ENCODE measurements at regions not wholly inside any gene's neighbourhood (a gene's known extent, or its start where the extent isn't known, plus 50 kb on each side); places are given as distances from the start of the nearest gene placed in this dataset.

DNA sequence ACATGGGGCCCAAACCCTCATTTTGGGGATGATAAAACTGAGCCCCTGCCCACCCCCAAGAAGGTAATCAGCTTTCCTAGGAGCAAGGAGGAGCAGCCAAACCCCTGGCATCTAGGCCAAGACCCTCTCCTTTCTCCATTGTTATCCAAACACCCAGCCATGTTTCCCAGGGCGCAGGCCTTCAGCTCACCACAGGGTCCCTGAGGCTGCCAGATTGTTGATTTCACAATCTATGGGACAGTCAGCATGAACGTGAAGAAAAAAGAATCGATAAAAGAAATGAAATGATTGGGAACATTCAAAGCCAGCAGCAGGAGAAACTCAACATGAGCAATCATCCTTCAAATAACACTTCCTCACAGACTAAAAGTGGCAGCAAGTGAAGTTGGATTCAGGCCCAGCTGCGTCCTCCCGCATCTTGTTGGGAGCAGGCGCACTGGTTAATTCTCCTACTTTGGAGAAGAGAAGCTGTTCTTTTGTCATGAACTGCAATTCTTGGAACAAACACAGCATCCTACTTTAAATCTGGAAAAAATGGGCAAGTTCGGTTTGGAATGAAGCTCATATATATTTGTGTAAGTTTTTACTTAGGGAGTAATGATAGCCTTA lies 241.8 kb upstream of the PRDM1 start:
- Histone ChIP-seq H4K20me1 (ENCODE audit: insufficient read depth) (no peaks in the 10 kb centered on the region), H3K27ac (no peak overlapping the region), H3K27me3 (ENCODE audit: insufficient read depth, low read depth) (no peaks in the 10 kb centered on the region), H3K79me2 (ENCODE audit: low read depth) (no peaks in the 10 kb centered on the region), H3K9me2 (ENCODE audit: insufficient read depth) (no peaks in the 10 kb centered on the region; the same call in 1 of the 2 replicates), H3K4me2 (no peak overlapping the region), H3F3A (ENCODE audit: insufficient read depth, low read depth) (no peaks in the 10 kb centered on the region), H3K4me1 (replicated peaks; ENCODE audit: insufficient read depth) (no peaks in the 10 kb centered on the region), H3K4me3 (no peak overlapping the region), H3K36me3 (ENCODE audit: low read depth) (no peaks in the 10 kb centered on the region), H3K9me3 (ENCODE audit: insufficient read depth, low read depth) (no peaks in the 10 kb centered on the region; the same call in 1 of the 2 replicates), H2AFZ (no peak overlapping the region)
- ChIA-PET POLR2A (ENCODE audit: unreplicated experiment) (no interaction called here), CTCF (interaction anchor here (0.7 kb wide), 1 partner anchor 255 kb away, joined by 4 read pairs; no protein-coding TSS in a partner anchor)
- no TSS peak for BruUV-seq (replicated peaks)
- intact Hi-C loops (cut with micrococcal nuclease; ENCODE audit: unreplicated experiment), result no loop called here
- no peak for DNase-seq
- TF ChIP-seq, protein P1, sequence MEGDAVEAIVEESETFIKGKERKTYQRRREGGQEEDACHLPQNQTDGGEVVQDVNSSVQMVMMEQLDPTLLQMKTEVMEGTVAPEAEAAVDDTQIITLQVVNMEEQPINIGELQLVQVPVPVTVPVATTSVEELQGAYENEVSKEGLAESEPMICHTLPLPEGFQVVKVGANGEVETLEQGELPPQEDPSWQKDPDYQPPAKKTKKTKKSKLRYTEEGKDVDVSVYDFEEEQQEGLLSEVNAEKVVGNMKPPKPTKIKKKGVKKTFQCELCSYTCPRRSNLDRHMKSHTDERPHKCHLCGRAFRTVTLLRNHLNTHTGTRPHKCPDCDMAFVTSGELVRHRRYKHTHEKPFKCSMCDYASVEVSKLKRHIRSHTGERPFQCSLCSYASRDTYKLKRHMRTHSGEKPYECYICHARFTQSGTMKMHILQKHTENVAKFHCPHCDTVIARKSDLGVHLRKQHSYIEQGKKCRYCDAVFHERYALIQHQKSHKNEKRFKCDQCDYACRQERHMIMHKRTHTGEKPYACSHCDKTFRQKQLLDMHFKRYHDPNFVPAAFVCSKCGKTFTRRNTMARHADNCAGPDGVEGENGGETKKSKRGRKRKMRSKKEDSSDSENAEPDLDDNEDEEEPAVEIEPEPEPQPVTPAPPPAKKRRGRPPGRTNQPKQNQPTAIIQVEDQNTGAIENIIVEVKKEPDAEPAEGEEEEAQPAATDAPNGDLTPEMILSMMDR (conservative IDR thresholded peaks at IDR 0.05), result no peak
- no peak for TF ChIP-seq EZH2 (IDR thresholded peaks at IDR 0.05; ENCODE audit: low read depth)

DNA sequence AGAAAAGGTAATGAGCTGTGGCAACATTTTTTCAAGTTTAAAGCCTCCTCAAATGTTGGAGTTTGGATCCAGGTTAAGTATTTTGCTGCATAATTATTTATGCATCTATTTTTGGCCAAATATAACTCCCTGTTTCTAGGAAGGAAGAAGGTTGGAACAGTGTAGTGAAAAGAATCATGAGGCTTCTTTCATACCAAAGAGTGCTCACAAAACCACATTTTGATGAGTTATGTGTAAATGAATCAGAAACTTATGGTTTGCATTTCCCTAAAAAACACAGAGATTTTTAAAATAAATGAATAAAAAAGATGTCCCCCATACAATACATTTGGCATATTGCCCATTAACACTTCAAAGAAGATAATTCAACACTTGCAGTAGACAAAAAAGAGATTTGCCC lies 246.9 kb upstream of the PRDM1 start:
- CTCF ChIA-PET, result no interaction called here
- no peak overlapping the region for H2AFZ ChIP-seq
- no peaks in the 10 kb centered on the region for H3K79me2 ChIP-seq (ENCODE audit: low read depth)
- intact Hi-C loops (cut with micrococcal nuclease; ENCODE audit: unreplicated experiment), result no loop called here
- no peak for DNase-seq
- no peaks in the 10 kb centered on the region for H3K36me3 ChIP-seq (ENCODE audit: low read depth)
- TF ChIP-seq, protein P1 (conservative IDR thresholded peaks at IDR 0.05), result no peak
- no peak for TF ChIP-seq EZH2 (IDR thresholded peaks at IDR 0.05; ENCODE audit: low read depth)
- peaks cover 9% of the 10 kb centered on the region for H3K4me1 ChIP-seq (replicated peaks; ENCODE audit: insufficient read depth)
- no peak overlapping the region for H3K4me2 ChIP-seq
- H3F3A ChIP-seq (ENCODE audit: insufficient read depth, low read depth), result no peaks in the 10 kb centered on the region
- no peaks in the 10 kb centered on the region for H3K27me3 ChIP-seq (ENCODE audit: insufficient read depth, low read depth)
- no peaks in the 10 kb centered on the region; the same call in 1 of the 2 replicates for H3K9me2 ChIP-seq (ENCODE audit: insufficient read depth)
- BruUV-seq (replicated peaks), result no TSS peak
- no peaks in the 10 kb centered on the region for H4K20me1 ChIP-seq (ENCODE audit: insufficient read depth)
- no peak overlapping the region for H3K27ac ChIP-seq
- POLR2A ChIA-PET (ENCODE audit: unreplicated experiment), result no interaction called here
- no peak overlapping the region for H3K4me3 ChIP-seq
- no peaks in the 10 kb centered on the region; the same call in 1 of the 2 replicates for H3K9me3 ChIP-seq (ENCODE audit: insufficient read depth, low read depth)

DNA sequence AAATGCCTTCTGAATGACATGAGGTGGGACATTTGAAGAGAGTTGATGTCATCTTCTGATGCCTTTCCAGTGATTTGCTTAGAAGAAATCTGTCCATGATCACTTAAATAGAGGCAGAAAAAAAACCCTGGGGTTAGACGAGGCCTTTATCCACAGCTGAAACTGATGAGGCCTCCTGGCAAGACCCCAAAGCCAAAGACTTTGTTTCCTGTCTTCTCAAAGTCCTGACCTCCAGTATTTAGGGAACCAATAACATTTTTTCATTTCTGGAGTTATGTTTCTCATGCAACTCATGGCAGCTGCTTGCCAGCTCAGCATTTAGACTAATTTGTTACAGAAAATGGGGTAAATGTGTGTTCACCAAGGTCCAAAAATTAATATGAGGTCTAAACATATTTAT lies 248.0 kb upstream of the PRDM1 start:
- Histone ChIP-seq H3K27ac (no peak overlapping the region), H3K27me3 (ENCODE audit: insufficient read depth, low read depth) (no peaks in the 10 kb centered on the region), H3K4me2 (no peak overlapping the region), H2AFZ (no peak overlapping the region), H3K9me2 (ENCODE audit: insufficient read depth) (no peaks in the 10 kb centered on the region; the same call in 1 of the 2 replicates), H3K79me2 (ENCODE audit: low read depth) (no peaks in the 10 kb centered on the region), H3K4me1 (replicated peaks; ENCODE audit: insufficient read depth) (peaks cover 9% of the 10 kb centered on the region), H3K36me3 (ENCODE audit: low read depth) (no peaks in the 10 kb centered on the region), H3K4me3 (no peak overlapping the region), H4K20me1 (ENCODE audit: insufficient read depth) (no peaks in the 10 kb centered on the region), H3F3A (ENCODE audit: insufficient read depth, low read depth) (no peaks in the 10 kb centered on the region), H3K9me3 (ENCODE audit: insufficient read depth, low read depth) (no peaks in the 10 kb centered on the region; the same call in 1 of the 2 replicates)
- POLR2A ChIA-PET (ENCODE audit: unreplicated experiment), result no interaction called here
- no peak for DNase-seq
- TF ChIP-seq EZH2 (IDR thresholded peaks at IDR 0.05; ENCODE audit: low read depth), result no peak
- TF ChIP-seq, protein P1 (conservative IDR thresholded peaks at IDR 0.05), result no peak
- CTCF ChIA-PET, result no interaction called here
- BruUV-seq (replicated peaks), result no TSS peak
- intact Hi-C loops (cut with micrococcal nuclease; ENCODE audit: unreplicated experiment), result no loop called here

All from PC-9 (cell line).